ENCODE measurements at regions not wholly inside any gene's neighbourhood (a gene's known extent, or its start where the extent isn't known, plus 50 kb on each side); places are given as distances from the start of the nearest gene placed in this dataset.

- DNase-seq (ENCODE audit: low spot score): no peak
These were observed 52.5 kb upstream of the ARL8B start for GRCh38 chr3:5069627-5070026.

DNA sequence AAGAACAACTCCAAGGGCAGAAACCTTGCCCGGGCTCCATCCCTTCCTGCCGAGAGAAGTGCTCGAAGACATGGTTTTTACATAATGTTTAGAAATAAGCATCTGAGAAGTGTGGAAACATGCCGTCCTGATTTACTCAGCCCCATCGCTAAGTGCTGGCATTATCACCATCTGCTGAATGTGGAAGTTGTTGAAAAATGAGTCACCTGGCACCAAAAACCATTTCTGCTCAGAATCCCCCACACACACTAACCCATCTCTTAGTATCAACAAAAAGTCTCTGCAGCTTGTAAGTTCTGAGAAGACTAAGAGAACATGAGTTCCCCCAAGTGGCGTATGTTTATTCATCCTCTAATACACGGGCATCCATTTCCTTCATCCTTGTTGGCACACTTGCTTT is 51.0 kb upstream of the ARL8B start:
- DNase-seq (ENCODE audit: low spot score): no peak

DNA sequence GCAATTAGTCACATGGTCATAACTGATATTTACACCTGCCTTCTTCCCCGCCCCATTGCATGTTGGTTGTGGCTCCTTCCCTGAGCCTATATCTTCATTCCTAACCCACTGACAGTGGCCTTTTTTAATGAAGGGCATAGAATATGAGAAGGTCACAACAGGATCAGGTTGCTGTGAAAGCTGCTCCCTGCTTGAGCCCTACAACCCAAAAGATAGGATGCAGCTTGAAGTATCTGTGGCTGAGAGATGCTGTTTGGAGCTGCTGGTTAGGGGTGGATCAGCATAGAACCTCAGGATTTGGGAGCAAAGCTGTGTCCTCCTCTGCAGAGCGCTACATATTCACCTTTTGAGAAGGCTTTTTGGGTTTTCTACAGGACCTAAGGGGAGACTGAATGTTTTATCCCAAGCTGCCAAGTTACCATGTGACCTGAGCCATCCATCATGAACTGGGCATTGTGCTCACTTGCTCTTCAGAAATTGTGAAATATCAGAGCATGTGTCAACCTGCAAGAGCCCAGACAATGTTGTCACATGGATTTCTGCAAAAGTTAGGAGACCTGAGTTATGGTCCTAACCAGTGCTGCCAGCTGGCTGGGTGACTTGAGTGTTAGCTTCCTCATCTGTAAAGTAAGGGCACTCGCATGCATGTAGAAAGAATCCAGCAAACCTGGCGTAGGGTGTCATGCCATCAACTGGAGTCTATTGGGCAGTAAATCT is 49.8 kb upstream of the ARL8B start:
- DNase-seq (ENCODE audit: low spot score): no peak

Data from activated CD4-positive, alpha-beta T cell treated with anti-CD3 and anti-CD28 coated beads, Interleukin-2, Interleukin-4, amounts not matched to agents 100 ng/mL and 50 ng/mL, durations not matched to agents 16 hours and 8 hours (primary cell).